K562 (cell line): ENCODE measurements at regions not wholly inside any gene's neighbourhood (a gene's known extent, or its start where the extent isn't known, plus 50 kb on each side); places are given as distances from the start of the nearest gene placed in this dataset.

Experiments used
- ATAC-seq: fragments of 200-7000 bp; cut with Tn5 transposase; 3 replicates; pipeline ENCODE4 v1.9.1; 2020; ENCODE audit warnings: moderate library complexity
- BruUV-seq: library from RNA; stranded (reverse); fragments of 400-500 nt; replicated peaks from 2 replicates; lab custom pipeline; 2021; lab: Mats Ljungman, UMichigan
- CTCF ChIA-PET: fragments of 300-600 bp; formaldehyde crosslinking; extraction: SDS; loops from one replicate; lab custom pipeline; 2021; ENCODE audit warnings: low intra/inter-chr PET ratio; lab: Yijun Ruan, JAX
- POLR2A ChIA-PET: fragments of 300-600, 350-650 bp; sonication (Branson Sonifier 250); formaldehyde crosslinking; extraction: SDS; loops from one replicate; lab custom pipeline; 2021; ENCODE audit warnings: antibody characterized with exemption, inconsistent platforms; lab: Yijun Ruan, JAX
- DNase-seq, 4 experiments: peaks; one replicate each; pipeline versions ENCODE4 v3.0.0 to v3.0.0-alpha.2; 2011 to 2018; ENCODE audit warnings: low spot score in 3 of 4, mixed read lengths in 3 of 4; ENCODE audit errors: extremely low read depth in 1 of 4
- FAIRE-seq: peaks from 2 replicates; lab custom pipeline; 2011; peaks lifted over from hg19 to GRCh38; lab: Jason Lieb, UNC
- H2AFZ ChIP-seq: 2 replicates; pipeline ENCODE4 v1.6.0; 2011; ENCODE audit warnings: low read depth, low read length, control low read depth, inconsistent platforms
- H3K27ac ChIP-seq: fragments of 200-600 bp; 3 replicates; pipeline ENCODE4 v1.8.0; 2011; ENCODE audit warnings: low read depth, mild to moderate bottlenecking, control low read depth, inconsistent platforms, low read length, moderate library complexity, mixed read lengths; ENCODE audit errors: extremely low read depth
- H3K27me3 ChIP-seq, 2 experiments: fragments of 300-600 bp in 1 of 2; 2 replicates in 1 of 2; 3 replicates in 1 of 2; pipeline versions ENCODE4 v1.6.0 to v1.8.0; 2011; ENCODE audit warnings: inconsistent platforms in 2 of 2, low read length in 2 of 2, mild to moderate bottlenecking in 1 of 2, mixed read lengths in 1 of 2, moderate library complexity in 1 of 2; ENCODE audit not compliant: control insufficient read depth in 2 of 2, insufficient read depth in 2 of 2
- H3K36me3 ChIP-seq: fragments of 300-600 bp; 3 replicates; pipeline ENCODE4 v1.8.0; 2011; ENCODE audit warnings: mild to moderate bottlenecking, low read length, inconsistent platforms; ENCODE audit not compliant: control insufficient read depth, insufficient read depth
- H3K4me1 ChIP-seq, 2 experiments: fragments of 200-600 bp in 1 of 2; replicated peaks in 1 of 2; 2 replicates in 1 of 2; 3 replicates in 1 of 2; pipeline versions ENCODE4 v1.5.1 to v1.8.0; 2011; ENCODE audit warnings: inconsistent platforms in 2 of 2, low read length in 2 of 2, mild to moderate bottlenecking in 1 of 2, mixed read lengths in 1 of 2, moderate library complexity in 1 of 2; ENCODE audit not compliant: control insufficient read depth in 2 of 2, insufficient read depth in 2 of 2
- H3K4me2 ChIP-seq: 2 replicates; pipeline ENCODE4 v1.6.1; 2011; ENCODE audit warnings: low read length, control low read depth, inconsistent platforms, mixed read lengths; ENCODE audit not compliant: insufficient read depth
- H3K4me3 ChIP-seq: fragments of 200-600 bp; sonication (generic), shearing (Covaris generic); 2 replicates; pipeline ENCODE4 v1.5.1; 2016; ENCODE audit warnings: control low read depth, inconsistent platforms
- H3K79me2 ChIP-seq: fragments of 200-600 bp; 3 replicates; pipeline ENCODE4 v1.8.0; 2011; ENCODE audit warnings: low read length, inconsistent platforms; ENCODE audit not compliant: control insufficient read depth, insufficient read depth
- H3K9ac ChIP-seq, 2 experiments: 2 replicates each; pipeline versions ENCODE4 v1.6.0 to v1.6.1; 2011; ENCODE audit warnings: low read depth in 2 of 2, low read length in 2 of 2, control low read depth in 1 of 2, inconsistent platforms in 1 of 2, mild to moderate bottlenecking in 1 of 2, mixed read lengths in 1 of 2; ENCODE audit not compliant: insufficient read depth in 1 of 2
- H3K9me1 ChIP-seq: one replicate; pipeline ENCODE4 v1.6.0; 2011; ENCODE audit warnings: inconsistent platforms, mild to moderate bottlenecking, low read length, moderate library complexity; ENCODE audit not compliant: control insufficient read depth, insufficient read depth
- H3K9me3 ChIP-seq: replicated peaks from 2 replicates; pipeline ENCODE4 v1.5.1; 2011; ENCODE audit warnings: low read depth, low read length, inconsistent platforms; ENCODE audit not compliant: control insufficient read depth, insufficient read depth
- H4K20me1 ChIP-seq: replicated peaks from 2 replicates; pipeline ENCODE4 v1.6.1; 2011; ENCODE audit warnings: low read length, inconsistent platforms, mixed read lengths; ENCODE audit not compliant: control insufficient read depth, insufficient read depth
- GABPB2 ChIP-seq: fragments of 250-450 bp; sonication (Bioruptor Pico); conservative IDR thresholded peaks from 2 replicates; pipeline ENCODE4 v1.5.1; 2021; ENCODE audit warnings: mild to moderate bottlenecking
- HBP1 ChIP-seq: fragments of 450-650 bp; formaldehyde crosslinking; IDR thresholded peaks from 2 replicates; pipeline ENCODE4 v1.4.0; 2022; ENCODE audit warnings: missing genetic modification characterization
- RBM17 ChIP-seq: fragments of 200-400 bp; formaldehyde crosslinking; IDR thresholded peaks from 2 replicates; pipeline ENCODE4 v1.6.1; 2017; ENCODE audit warnings: low read depth, mild to moderate bottlenecking, low read length, borderline replicate concordance
- ZNF75A ChIP-seq: fragments of 450-650 bp; formaldehyde crosslinking; IDR thresholded peaks from 2 replicates; pipeline ENCODE4 v1.4.0; 2020; ENCODE audit warnings: mild to moderate bottlenecking
- WGBS: fragments of 100-300 bp; shearing (Covaris generic); methylation state at CpG from one replicate; pipeline ENCODE4 v1.1.6; 2016; ENCODE audit warnings: low coverage, mixed read lengths; ENCODE audit not compliant: insufficient coverage; ENCODE audit errors: missing lambda C conversion rate; 5-methylcytosine and 5-hydroxymethylcytosine counted together
- in situ Hi-C: fragments of 300-500 bp; cut with MboI; formaldehyde crosslinking; loops from 4 replicates; pipeline ENCODE4 v1.15.0; 2018; ENCODE audit warnings: inconsistent platforms, mixed read lengths
- intact Hi-C: fragments of 100-400 bp; cut with micrococcal nuclease; formaldehyde crosslinking; loops from 2 replicates; pipeline ENCODE4 v1.14.2; 2022
- TF ChIP-seq, protein P1 (sequence below): fragments of 450-650 bp; IDR thresholded peaks from 2 replicates; pipeline ENCODE4 v1.6.1; 2014; ENCODE audit warnings: low read depth, mild to moderate bottlenecking, moderate library complexity, borderline replicate concordance
- TF ChIP-seq, protein P2 (sequence below): sonication (generic); formaldehyde crosslinking; IDR thresholded peaks from 2 replicates; pipeline ENCODE4 v1.8.0; 2022; ENCODE audit warnings: mild to moderate bottlenecking, missing genetic modification reagents
- TF ChIP-seq, protein P3 (sequence below): IDR thresholded peaks from 2 replicates; pipeline ENCODE4 v1.6.1; 2011; ENCODE audit not compliant: insufficient read length; ENCODE audit errors: extremely low read depth

DNA sequence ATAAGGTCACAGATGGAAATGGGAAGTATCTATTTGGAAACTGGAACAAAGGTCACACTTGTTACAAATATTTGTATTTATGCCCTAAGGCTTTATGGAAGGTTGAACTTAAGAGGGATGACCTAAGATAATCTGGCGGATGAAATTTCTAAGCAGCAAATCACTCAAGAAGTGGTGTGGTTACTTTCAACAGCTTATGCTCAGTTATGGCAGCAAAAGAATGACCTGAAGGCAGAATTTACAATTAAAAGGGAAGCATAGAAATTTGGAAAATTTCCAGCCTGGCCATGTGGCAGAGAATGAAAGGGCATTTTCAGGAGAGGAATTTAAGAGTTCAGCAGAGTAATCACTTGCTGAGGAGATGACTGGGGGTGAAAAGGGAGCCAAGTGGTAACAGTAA is 95.8 kb upstream of the TNS3 start:
- H2AFZ ChIP-seq, result no peak overlapping the region
- no TSS peak for BruUV-seq
- ATAC-seq (no peak), DNase-seq (no peak), FAIRE-seq (no peak)
- no peaks in the 10 kb centered on the region for H3K4me1 ChIP-seq
- H3K27ac ChIP-seq, result no peak overlapping the region
- H4K20me1 ChIP-seq, result no peaks in the 10 kb centered on the region
- POLR2A ChIA-PET, result no interaction called here
- H3K4me3 ChIP-seq, result no peak overlapping the region
- no peaks in the 10 kb centered on the region for H3K36me3 ChIP-seq
- no peaks in the 10 kb centered on the region; a peak in 1 of 5 replicates for H3K27me3 ChIP-seq
- WGBS, result 56% methylated on average over 1 of the region's 1 CpG
- in situ Hi-C loops (no loop called here), intact Hi-C loops (no loop called here)
- H3K4me2 ChIP-seq, result no peak overlapping the region
- no peaks in the 10 kb centered on the region for H3K9me3 ChIP-seq
- TF ChIP-seq, protein P1, sequence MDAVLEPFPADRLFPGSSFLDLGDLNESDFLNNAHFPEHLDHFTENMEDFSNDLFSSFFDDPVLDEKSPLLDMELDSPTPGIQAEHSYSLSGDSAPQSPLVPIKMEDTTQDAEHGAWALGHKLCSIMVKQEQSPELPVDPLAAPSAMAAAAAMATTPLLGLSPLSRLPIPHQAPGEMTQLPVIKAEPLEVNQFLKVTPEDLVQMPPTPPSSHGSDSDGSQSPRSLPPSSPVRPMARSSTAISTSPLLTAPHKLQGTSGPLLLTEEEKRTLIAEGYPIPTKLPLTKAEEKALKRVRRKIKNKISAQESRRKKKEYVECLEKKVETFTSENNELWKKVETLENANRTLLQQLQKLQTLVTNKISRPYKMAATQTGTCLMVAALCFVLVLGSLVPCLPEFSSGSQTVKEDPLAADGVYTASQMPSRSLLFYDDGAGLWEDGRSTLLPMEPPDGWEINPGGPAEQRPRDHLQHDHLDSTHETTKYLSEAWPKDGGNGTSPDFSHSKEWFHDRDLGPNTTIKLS, result no peak
- TF ChIP-seq, protein P2, sequence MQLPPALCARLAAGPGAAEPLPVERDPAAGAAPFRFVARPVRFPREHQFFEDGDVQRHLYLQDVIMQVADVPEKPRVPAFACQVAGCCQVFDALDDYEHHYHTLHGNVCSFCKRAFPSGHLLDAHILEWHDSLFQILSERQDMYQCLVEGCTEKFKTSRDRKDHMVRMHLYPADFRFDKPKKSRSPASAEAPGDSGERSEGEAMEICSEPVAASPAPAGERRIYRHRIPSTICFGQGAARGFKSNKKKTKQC, result no peak
- TF ChIP-seq GABPB2 (CRISPR knock-in tag) (no peak), RBM17 (no peak), ZNF75A (CRISPR knock-in tag) (no peak), HBP1 (CRISPR knock-in tag) (no peak)
- TF ChIP-seq, protein P3, sequence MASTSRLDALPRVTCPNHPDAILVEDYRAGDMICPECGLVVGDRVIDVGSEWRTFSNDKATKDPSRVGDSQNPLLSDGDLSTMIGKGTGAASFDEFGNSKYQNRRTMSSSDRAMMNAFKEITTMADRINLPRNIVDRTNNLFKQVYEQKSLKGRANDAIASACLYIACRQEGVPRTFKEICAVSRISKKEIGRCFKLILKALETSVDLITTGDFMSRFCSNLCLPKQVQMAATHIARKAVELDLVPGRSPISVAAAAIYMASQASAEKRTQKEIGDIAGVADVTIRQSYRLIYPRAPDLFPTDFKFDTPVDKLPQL, result no peak
- no peaks in the 10 kb centered on the region for H3K79me2 ChIP-seq
- H3K9me1 ChIP-seq, result no peaks in the 10 kb centered on the region
- no peak overlapping the region for H3K9ac ChIP-seq
- CTCF ChIA-PET, result no interaction called here
